Stimulated activated CD4-positive, alpha-beta T cell treated with anti-CD3 and anti-CD28 coated beads, Interleukin-4, amount 100 ng/mL, for 1 hour (primary cell): ENCODE measurements at regions not wholly inside any gene's neighbourhood (a gene's known extent, or its start where the extent isn't known, plus 50 kb on each side); places are given as distances from the start of the nearest gene placed in this dataset.

Experiments used
- DNase-seq: peaks from one replicate; pipeline ENCODE4 v3.0.0-alpha.2; 2020

GRCh38 chr11:116130122-116130521 is 625.9 kb upstream of the CADM1 start:
- no peak for DNase-seq

GRCh38 chr11:116129456-116129855 is 625.2 kb upstream of the CADM1 start:
- DNase-seq, result no peak

- DNase-seq, result no peak
Measured at GRCh38 chr11:116126562-116126961, 622.3 kb upstream of the CADM1 start.

GRCh38 chr11:116124922-116125714 is 620.9 kb upstream of the CADM1 start:
- no peak for DNase-seq

GRCh38 chr11:116123739-116124138 is 619.5 kb upstream of the CADM1 start:
- DNase-seq, result no peak

- DNase-seq, result no peak
Measured at GRCh38 chr11:116122697-116123472, 618.7 kb upstream of the CADM1 start.

- DNase-seq, result no peak
Measured at GRCh38 chr11:116119158-116119557, 614.9 kb upstream of the CADM1 start.

- no peak for DNase-seq
Measured at GRCh38 chr11:116118138-116118470, 613.9 kb upstream of the CADM1 start.

GRCh38 chr11:116117331-116118137 is 613.3 kb upstream of the CADM1 start:
- no peak for DNase-seq

GRCh38 chr11:116115801-116116200 is 611.6 kb upstream of the CADM1 start:
- DNase-seq, result no peak

GRCh38 chr11:116114198-116114651 is 610.0 kb upstream of the CADM1 start:
- DNase-seq, result no peak

GRCh38 chr11:116112087-116112935 is 608.1 kb upstream of the CADM1 start:
- DNase-seq, result no peak

GRCh38 chr11:116111546-116111945 is 607.3 kb upstream of the CADM1 start:
- no peak for DNase-seq

- no peak for DNase-seq
Measured at GRCh38 chr11:116110802-116111201, 606.6 kb upstream of the CADM1 start.

GRCh38 chr11:116110356-116110755 is 606.1 kb upstream of the CADM1 start:
- no peak for DNase-seq

GRCh38 chr11:116109228-116109627 is 605.0 kb upstream of the CADM1 start:
- no peak for DNase-seq

- no peak for DNase-seq
Measured at GRCh38 chr11:116108161-116108560, 603.9 kb upstream of the CADM1 start.

- DNase-seq, result no peak
Measured at GRCh38 chr11:116107229-116107628, 603.0 kb upstream of the CADM1 start.

GRCh38 chr11:116104498-116105174 is 600.4 kb upstream of the CADM1 start:
- DNase-seq, result no peak

GRCh38 chr11:116101902-116102301 is 597.7 kb upstream of the CADM1 start:
- DNase-seq, result no peak

GRCh38 chr11:116100016-116100415 is 595.8 kb upstream of the CADM1 start:
- no peak for DNase-seq

- DNase-seq, result no peak
Measured at GRCh38 chr11:116099541-116099940, 595.3 kb upstream of the CADM1 start.
